ENCODE measurements at regions not wholly inside any gene's neighbourhood (a gene's known extent, or its start where the extent isn't known, plus 50 kb on each side); places are given as distances from the start of the nearest gene placed in this dataset.

DNA sequence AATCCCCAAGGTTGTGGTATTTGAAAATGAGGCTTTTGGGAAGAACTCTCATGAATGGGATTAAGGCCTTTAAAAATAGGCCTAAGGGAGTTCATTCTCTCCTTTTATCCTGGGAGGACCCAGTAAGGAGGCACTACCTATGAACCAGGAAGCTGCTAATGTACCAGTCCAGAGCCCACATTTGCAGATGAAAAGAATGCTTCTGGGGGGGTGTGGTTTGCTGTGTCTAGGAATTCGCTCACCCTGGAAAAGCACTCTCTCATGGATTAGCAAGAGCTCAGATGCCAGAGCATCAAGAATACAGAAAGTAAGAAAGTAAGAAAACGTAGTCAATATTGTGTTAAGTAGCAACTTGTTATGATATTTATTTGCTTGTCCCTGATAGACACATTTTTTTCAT, 785.7 kb upstream of the GYPC start:
- Histone ChIP-seq H3K9me3 (no peaks in the 10 kb centered on the region), H3K27me3 (no peaks in the 10 kb centered on the region), H3K27ac (no peak overlapping the region), H3K4me1 (no peaks in the 10 kb centered on the region), H3K36me3 (no peaks in the 10 kb centered on the region), H3K4me3 (no peak overlapping the region)
- TF ChIP-seq, protein P1, sequence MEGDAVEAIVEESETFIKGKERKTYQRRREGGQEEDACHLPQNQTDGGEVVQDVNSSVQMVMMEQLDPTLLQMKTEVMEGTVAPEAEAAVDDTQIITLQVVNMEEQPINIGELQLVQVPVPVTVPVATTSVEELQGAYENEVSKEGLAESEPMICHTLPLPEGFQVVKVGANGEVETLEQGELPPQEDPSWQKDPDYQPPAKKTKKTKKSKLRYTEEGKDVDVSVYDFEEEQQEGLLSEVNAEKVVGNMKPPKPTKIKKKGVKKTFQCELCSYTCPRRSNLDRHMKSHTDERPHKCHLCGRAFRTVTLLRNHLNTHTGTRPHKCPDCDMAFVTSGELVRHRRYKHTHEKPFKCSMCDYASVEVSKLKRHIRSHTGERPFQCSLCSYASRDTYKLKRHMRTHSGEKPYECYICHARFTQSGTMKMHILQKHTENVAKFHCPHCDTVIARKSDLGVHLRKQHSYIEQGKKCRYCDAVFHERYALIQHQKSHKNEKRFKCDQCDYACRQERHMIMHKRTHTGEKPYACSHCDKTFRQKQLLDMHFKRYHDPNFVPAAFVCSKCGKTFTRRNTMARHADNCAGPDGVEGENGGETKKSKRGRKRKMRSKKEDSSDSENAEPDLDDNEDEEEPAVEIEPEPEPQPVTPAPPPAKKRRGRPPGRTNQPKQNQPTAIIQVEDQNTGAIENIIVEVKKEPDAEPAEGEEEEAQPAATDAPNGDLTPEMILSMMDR (IDR thresholded peaks at IDR 0.05): no peak
- DNase-seq: no peak
- intact Hi-C loops (cut with DNase I): no loop called here
- ATAC-seq: no peak

DNA sequence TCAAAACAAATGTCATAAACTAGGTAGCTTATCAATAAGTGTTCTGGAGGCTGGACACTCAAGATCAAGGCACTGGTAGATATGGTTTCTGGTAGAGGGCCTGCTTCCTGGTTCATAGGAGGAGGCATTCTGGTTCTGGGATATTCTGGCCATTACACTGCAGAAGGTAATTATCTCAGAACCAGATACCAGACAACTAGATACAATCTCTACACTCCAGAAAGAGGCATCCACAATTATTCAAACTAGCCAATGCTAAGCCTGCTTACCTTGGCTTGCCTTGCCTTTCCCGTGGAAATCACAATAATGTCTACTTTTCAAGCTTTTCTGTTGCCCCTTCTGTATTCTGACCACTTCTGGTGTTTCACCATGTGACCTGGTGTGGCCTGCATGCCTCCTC, 785.2 kb upstream of the GYPC start:
- Histone ChIP-seq H3K27me3 (no peaks in the 10 kb centered on the region), H3K4me3 (no peak overlapping the region), H3K4me1 (no peaks in the 10 kb centered on the region), H3K36me3 (no peaks in the 10 kb centered on the region), H3K27ac (no peak overlapping the region), H3K9me3 (no peaks in the 10 kb centered on the region)
- TF ChIP-seq, protein P1 (IDR thresholded peaks at IDR 0.05): no peak
- DNase-seq: no peak
- no peak for ATAC-seq
- intact Hi-C loops (cut with DNase I): no loop called here

DNA sequence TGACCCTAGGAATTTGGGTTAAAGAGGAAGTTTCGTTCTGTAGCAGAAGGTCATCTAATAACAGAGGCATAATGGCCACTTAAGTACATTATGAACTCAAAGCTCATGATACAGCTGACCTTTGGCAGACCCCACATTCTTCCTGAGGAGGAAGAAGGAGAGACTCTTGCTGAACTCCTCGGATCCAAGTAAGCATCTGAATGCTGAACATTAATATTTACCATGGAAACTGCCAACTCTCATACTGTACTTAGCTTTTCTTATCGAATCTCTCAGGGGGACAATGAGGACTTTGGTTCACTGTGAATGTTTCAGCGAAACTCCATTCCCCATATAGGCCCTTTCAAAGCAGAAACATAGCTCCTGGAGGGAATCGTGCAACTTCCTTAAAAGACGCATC, 781.4 kb upstream of the GYPC start:
- Histone ChIP-seq H3K4me1 (no peaks in the 10 kb centered on the region), H3K27ac (no peak overlapping the region), H3K9me3 (no peaks in the 10 kb centered on the region), H3K36me3 (no peaks in the 10 kb centered on the region), H3K27me3 (no peaks in the 10 kb centered on the region), H3K4me3 (no peak overlapping the region)
- DNase-seq (no peak), ATAC-seq (no peak)
- TF ChIP-seq, protein P1 (IDR thresholded peaks at IDR 0.05): no peak
- intact Hi-C loops (cut with DNase I): no loop called here

DNA sequence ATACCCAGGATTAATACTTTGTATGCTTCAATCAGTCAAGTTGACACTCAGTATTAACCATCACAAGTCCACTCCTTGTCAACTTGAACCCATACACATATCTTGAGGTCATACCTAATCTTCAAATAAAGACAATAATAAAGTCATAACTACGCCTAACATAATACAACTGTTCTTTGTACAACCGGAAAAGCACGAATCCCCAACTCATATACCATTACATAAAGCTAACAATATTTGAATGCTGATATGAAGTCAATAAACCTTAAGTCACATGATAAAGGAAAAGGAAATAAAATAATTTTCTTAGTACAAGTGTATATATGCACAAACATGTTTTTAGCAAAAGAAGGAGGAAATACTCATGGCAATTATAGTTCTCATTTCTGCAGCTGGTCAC, 770.6 kb upstream of the GYPC start:
- ATAC-seq (no peak), DNase-seq (no peak)
- peaks cover 9% of the 10 kb centered on the region for H3K9me3 ChIP-seq
- intact Hi-C loops (cut with DNase I): no loop called here
- no peaks in the 10 kb centered on the region for H3K27me3 ChIP-seq
- no peak overlapping the region for H3K27ac ChIP-seq
- H3K36me3 ChIP-seq: no peaks in the 10 kb centered on the region
- no peaks in the 10 kb centered on the region for H3K4me1 ChIP-seq
- TF ChIP-seq, protein P1 (IDR thresholded peaks at IDR 0.05): no peak
- H3K4me3 ChIP-seq: no peak overlapping the region

DNA sequence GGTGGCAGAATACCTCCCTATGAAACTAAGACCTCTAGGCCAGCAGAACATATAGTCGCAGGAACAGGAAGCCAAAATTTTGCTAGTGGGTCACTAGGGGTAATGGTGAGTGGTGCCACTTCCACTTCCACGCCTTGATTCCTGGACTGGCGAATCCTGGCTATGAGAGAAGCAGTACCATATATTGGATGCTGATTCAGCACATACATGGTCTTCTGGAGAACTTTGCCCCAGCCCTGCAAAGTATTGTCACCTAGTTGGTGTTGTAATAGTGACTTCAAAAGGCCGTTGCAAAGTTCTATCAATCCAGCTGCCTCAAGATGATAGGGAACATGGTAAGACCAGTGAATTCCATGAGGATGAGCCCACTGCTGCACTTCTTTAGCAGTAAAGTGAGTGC, 769.8 kb upstream of the GYPC start:
- no peak overlapping the region for H3K4me3 ChIP-seq
- H3K36me3 ChIP-seq: no peaks in the 10 kb centered on the region
- H3K27ac ChIP-seq: no peak overlapping the region
- intact Hi-C loops (cut with DNase I): no loop called here
- no peaks in the 10 kb centered on the region for H3K27me3 ChIP-seq
- no peaks in the 10 kb centered on the region for H3K4me1 ChIP-seq
- DNase-seq (no peak), ATAC-seq (no peak)
- TF ChIP-seq, protein P1 (IDR thresholded peaks at IDR 0.05): no peak
- peaks cover 9% of the 10 kb centered on the region for H3K9me3 ChIP-seq

DNA sequence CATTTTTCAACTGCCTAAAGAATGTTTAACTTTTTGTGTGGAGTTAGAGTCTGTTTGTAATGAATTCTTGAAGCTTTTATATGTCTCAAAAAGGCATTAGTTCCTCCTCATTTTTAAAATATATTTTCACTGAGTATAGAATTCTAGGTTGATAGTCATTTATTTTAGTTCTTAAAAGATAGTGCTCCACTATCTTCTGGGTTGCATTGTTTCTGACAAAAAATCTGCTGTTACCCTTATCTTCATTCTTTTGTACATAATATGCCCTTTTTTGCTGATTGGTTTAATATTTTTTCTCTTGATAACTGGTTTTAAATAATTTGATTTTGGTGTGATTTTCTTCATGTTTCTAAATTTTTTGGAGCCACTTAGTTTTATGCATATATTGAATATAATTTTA, 754.7 kb upstream of the GYPC start:
- no peak for DNase-seq
- Histone ChIP-seq H3K27ac (no peak overlapping the region), H3K27me3 (no peaks in the 10 kb centered on the region), H3K9me3 (no peaks in the 10 kb centered on the region), H3K4me1 (no peaks in the 10 kb centered on the region), H3K36me3 (no peaks in the 10 kb centered on the region), H3K4me3 (no peak overlapping the region)
- TF ChIP-seq, protein P1 (IDR thresholded peaks at IDR 0.05): no peak
- no peak for ATAC-seq
- intact Hi-C loops (cut with DNase I): no loop called here

Measured in upper lobe of right lung (tissue), 1 donor.